Loucy (cell line): ENCODE measurements at regions not wholly inside any gene's neighbourhood (a gene's known extent, or its start where the extent isn't known, plus 50 kb on each side); places are given as distances from the start of the nearest gene placed in this dataset.

Source experiments
- H2AFZ ChIP-seq: fragments of 200-600 bp; sonication (generic); 2 replicates; pipeline ENCODE4 v1.6.0; 2016; ENCODE audit warnings: antibody characterized with exemption, mild to moderate bottlenecking, low read length, moderate library complexity
- H3F3A ChIP-seq: fragments of 200-600 bp; 2 replicates; pipeline ENCODE4 v1.6.0; 2016; ENCODE audit warnings: antibody characterized with exemption, low read depth, mild to moderate bottlenecking
- H3K27me3 ChIP-seq: fragments of 200-600 bp; sonication (generic); 2 replicates; pipeline ENCODE4 v1.6.1; 2014; ENCODE audit warnings: low read length, mild to moderate bottlenecking; ENCODE audit not compliant: insufficient read depth, poor library complexity, severe bottlenecking
- H3K36me3 ChIP-seq: fragments of 200-600 bp; sonication (generic); 2 replicates; pipeline ENCODE4 v1.6.1; 2016; ENCODE audit warnings: low read length; ENCODE audit not compliant: insufficient read depth
- H3K4me1 ChIP-seq: fragments of 200-600 bp; sonication (generic); 2 replicates; pipeline ENCODE4 v1.5.1; 2014; ENCODE audit warnings: low read length, mild to moderate bottlenecking; ENCODE audit not compliant: insufficient read depth, poor library complexity, severe bottlenecking
- H3K4me2 ChIP-seq: fragments of 200-600 bp; sonication (generic); 2 replicates; pipeline ENCODE4 v1.6.0; 2014; ENCODE audit warnings: antibody characterized with exemption, low read length, low read depth, mild to moderate bottlenecking; ENCODE audit not compliant: poor library complexity, severe bottlenecking
- H3K4me3 ChIP-seq: fragments of 200-600 bp; sonication (generic); 2 replicates; pipeline ENCODE4 v1.5.1; 2014; ENCODE audit warnings: low read length, mild to moderate bottlenecking, mixed read lengths; ENCODE audit not compliant: poor library complexity, severe bottlenecking
- H3K79me2 ChIP-seq: fragments of 200-600 bp; sonication (generic); 2 replicates; pipeline ENCODE4 v1.6.1; 2014; ENCODE audit warnings: low read length; ENCODE audit not compliant: insufficient read depth
- H3K9ac ChIP-seq: fragments of 200-600 bp; sonication (generic); 2 replicates; pipeline ENCODE4 v1.6.0; 2014; ENCODE audit warnings: mild to moderate bottlenecking, low read depth, low read length, moderate library complexity; ENCODE audit not compliant: poor library complexity, severe bottlenecking
- H3K9me2 ChIP-seq: fragments of 200-600 bp; sonication (generic); replicated peaks from 2 replicates; pipeline ENCODE4 v1.6.1; 2016; ENCODE audit warnings: low read depth, low read length, mixed read lengths
- H3K9me3 ChIP-seq: fragments of 200-600 bp; sonication (generic); 2 replicates; pipeline ENCODE4 v1.6.1; 2014; ENCODE audit warnings: mild to moderate bottlenecking, antibody characterized with exemption, low read length, low read depth; ENCODE audit not compliant: insufficient read depth
- H4K20me1 ChIP-seq: fragments of 200-600 bp; sonication (generic); 2 replicates; pipeline ENCODE4 v1.6.0; 2014; ENCODE audit warnings: antibody characterized with exemption, low read length, mild to moderate bottlenecking; ENCODE audit not compliant: insufficient read depth, poor library complexity, severe bottlenecking
- EZH2phosphoT487 ChIP-seq: fragments of 200-600 bp; IDR thresholded peaks from 2 replicates; pipeline ENCODE4 v1.6.1; 2018; ENCODE audit warnings: antibody characterized with exemption, mild to moderate bottlenecking, moderate library complexity, borderline replicate concordance
- TF ChIP-seq, protein P1 (sequence below): fragments of 200-600 bp; sonication (generic); conservative IDR thresholded peaks from 2 replicates; pipeline ENCODE4 v1.5.1; 2014; ENCODE audit warnings: mild to moderate bottlenecking, antibody characterized with exemption, low read length

DNA sequence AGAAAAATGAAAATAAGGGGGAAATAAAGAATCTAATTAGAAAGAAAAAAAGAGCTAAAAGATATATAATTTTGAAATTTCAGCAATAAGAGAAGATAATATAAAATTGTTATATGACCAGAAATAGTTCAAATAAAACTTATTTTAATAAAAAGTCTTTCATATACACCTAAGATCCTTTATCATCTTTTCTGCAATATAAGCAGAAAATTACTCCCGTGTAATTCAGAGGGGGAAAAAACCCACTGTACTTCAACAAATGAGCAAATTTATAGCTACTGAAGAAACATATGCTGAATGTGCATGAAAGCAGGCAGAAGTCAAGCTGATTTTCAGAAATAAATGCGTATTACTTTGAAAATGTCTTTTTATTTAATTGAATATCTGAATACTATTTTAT lies 771.3 kb downstream of the FAT4 start:
- H3K4me3 ChIP-seq, result no peak overlapping the region
- H3K36me3 ChIP-seq, result no peaks in the 10 kb centered on the region
- H3K27me3 ChIP-seq, result no peaks in the 10 kb centered on the region
- no peak for TF ChIP-seq EZH2phosphoT487
- TF ChIP-seq, protein P1, sequence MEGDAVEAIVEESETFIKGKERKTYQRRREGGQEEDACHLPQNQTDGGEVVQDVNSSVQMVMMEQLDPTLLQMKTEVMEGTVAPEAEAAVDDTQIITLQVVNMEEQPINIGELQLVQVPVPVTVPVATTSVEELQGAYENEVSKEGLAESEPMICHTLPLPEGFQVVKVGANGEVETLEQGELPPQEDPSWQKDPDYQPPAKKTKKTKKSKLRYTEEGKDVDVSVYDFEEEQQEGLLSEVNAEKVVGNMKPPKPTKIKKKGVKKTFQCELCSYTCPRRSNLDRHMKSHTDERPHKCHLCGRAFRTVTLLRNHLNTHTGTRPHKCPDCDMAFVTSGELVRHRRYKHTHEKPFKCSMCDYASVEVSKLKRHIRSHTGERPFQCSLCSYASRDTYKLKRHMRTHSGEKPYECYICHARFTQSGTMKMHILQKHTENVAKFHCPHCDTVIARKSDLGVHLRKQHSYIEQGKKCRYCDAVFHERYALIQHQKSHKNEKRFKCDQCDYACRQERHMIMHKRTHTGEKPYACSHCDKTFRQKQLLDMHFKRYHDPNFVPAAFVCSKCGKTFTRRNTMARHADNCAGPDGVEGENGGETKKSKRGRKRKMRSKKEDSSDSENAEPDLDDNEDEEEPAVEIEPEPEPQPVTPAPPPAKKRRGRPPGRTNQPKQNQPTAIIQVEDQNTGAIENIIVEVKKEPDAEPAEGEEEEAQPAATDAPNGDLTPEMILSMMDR, result no peak
- no peaks in the 10 kb centered on the region for H3K79me2 ChIP-seq
- no peaks in the 10 kb centered on the region for H3K9me3 ChIP-seq
- H3K9ac ChIP-seq, result no peak overlapping the region
- H3K4me2 ChIP-seq, result no peak overlapping the region
- H2AFZ ChIP-seq, result no peak overlapping the region
- H3K4me1 ChIP-seq, result no peaks in the 10 kb centered on the region
- H3K9me2 ChIP-seq, result no peaks in the 10 kb centered on the region
- no peaks in the 10 kb centered on the region for H3F3A ChIP-seq
- no peaks in the 10 kb centered on the region for H4K20me1 ChIP-seq

DNA sequence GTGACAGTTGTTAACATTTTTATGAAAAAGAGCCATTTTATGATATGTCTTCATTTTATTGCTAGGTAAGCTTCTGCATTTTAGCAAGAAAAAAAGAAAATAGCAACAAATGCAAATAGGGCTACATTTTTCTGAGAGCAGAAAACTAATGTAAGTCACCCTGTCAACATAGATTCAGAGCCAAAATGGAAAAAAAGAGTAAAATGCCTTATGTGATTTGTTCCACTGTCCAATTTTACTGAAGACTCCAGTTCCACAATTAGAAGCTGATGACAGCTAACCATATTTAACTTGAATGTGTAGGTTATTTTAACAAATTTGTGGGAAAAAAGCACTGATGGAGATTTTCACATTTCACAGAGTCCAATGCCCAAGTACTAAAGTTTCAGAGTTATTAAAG lies 772.3 kb downstream of the FAT4 start:
- H3K79me2 ChIP-seq, result no peaks in the 10 kb centered on the region
- no peaks in the 10 kb centered on the region for H4K20me1 ChIP-seq
- H3F3A ChIP-seq, result no peaks in the 10 kb centered on the region
- no peaks in the 10 kb centered on the region for H3K9me3 ChIP-seq
- H3K9me2 ChIP-seq, result no peaks in the 10 kb centered on the region
- no peak overlapping the region for H2AFZ ChIP-seq
- no peak overlapping the region for H3K9ac ChIP-seq
- H3K4me1 ChIP-seq, result no peaks in the 10 kb centered on the region
- no peaks in the 10 kb centered on the region for H3K27me3 ChIP-seq
- H3K4me2 ChIP-seq, result no peak overlapping the region
- no peak overlapping the region for H3K4me3 ChIP-seq
- H3K36me3 ChIP-seq, result no peaks in the 10 kb centered on the region
- no peak for TF ChIP-seq EZH2phosphoT487
- TF ChIP-seq, protein P1, result no peak

DNA sequence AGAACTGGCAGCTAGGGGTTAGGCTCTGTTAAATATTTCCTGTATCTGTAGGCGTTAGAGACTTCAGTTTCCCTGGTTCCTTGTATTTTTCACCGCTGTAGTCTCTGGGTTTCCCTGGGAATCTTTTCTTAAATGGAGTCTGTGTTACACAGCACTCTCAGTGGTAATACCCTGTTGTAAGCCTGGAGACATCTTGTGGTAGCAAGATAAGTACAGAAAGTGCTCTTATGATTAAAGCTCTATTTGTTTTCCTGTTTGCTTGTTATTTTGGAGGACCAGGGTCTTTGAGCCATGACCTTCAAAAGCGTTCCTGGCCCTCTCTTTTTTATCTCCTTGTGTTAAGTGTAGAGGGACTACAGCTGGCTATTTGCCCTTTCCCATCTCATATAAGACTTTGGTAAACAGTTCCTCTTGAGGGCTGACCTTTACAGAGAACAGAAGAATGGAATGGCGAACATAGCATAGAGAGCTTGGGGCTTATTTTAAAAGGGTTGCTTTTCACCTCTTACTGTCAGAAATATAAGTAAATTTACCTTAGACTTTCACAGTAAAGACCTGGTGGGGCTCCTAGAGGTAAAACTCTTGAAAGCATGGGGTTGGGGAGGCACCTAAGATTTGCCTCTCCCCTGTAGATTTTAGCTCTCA lies 782.5 kb downstream of the FAT4 start:
- Histone ChIP-seq H3K4me3 (no peak overlapping the region), H3K9me2 (no peaks in the 10 kb centered on the region), H3K4me1 (no peaks in the 10 kb centered on the region), H3K79me2 (no peaks in the 10 kb centered on the region), H3K9me3 (no peaks in the 10 kb centered on the region), H3K27me3 (no peaks in the 10 kb centered on the region), H3K9ac (no peak overlapping the region), H2AFZ (no peak overlapping the region), H4K20me1 (no peaks in the 10 kb centered on the region), H3F3A (no peaks in the 10 kb centered on the region), H3K4me2 (no peak overlapping the region), H3K36me3 (no peaks in the 10 kb centered on the region)
- TF ChIP-seq, protein P1, result no peak
- TF ChIP-seq EZH2phosphoT487, result no peak
